NCI-H69 (cell line): ENCODE measurements at regions not wholly inside any gene's neighbourhood (a gene's known extent, or its start where the extent isn't known, plus 50 kb on each side); places are given as distances from the start of the nearest gene placed in this dataset.

Experiments
- DNase-seq: peaks from one replicate; lab custom pipeline; 2025; lab: John Stamatoyannopoulos, UW

DNA sequence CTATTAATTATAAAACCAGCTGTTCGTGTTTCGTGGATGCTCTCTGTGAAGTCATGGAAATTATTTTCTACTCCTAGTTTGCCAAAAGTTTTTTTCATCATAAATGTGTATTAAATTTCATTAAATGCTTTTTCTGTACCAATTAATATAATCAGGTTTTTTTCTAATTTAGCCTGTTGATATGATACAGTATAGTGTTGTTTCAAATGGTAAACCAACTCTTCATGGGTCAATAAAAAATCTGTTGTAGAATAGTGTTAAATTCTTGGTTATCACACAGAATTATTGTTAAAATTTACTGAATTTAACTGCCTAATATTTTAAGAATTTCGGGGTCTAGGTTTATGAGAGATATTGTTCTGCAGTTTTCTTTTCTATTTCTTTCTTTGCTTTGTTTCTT, 505.9 kb upstream of the MANEA start:
- no peak for DNase-seq

- DNase-seq, result peak; percentile 19
These were observed 498.9 kb upstream of the MANEA start for GRCh38 chr6:95078457-95078856.

GRCh38 chr6:95081231-95081630, 496.1 kb upstream of the MANEA start:
- no peak for DNase-seq

DNA sequence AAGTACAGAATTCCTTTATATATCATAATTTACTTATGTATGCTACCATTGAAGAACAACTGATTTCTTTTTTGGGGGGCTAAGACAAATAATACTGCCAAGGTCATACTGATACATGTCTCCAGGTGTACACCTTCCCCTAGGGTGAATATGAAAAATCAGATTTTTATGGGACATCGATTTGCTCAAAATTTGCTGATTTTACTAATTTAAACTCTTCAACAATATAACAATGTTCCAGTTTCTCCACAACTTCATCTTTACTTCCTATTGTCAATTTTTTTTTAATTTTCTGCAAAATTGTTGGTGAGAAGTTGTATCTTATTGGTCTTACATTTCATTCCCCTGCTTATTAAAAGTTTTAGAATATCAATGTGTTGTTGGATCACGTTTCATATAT, 495.4 kb upstream of the MANEA start:
- no peak for DNase-seq

GRCh38 chr6:95083506-95083905, 493.8 kb upstream of the MANEA start:
- no peak for DNase-seq

DNA sequence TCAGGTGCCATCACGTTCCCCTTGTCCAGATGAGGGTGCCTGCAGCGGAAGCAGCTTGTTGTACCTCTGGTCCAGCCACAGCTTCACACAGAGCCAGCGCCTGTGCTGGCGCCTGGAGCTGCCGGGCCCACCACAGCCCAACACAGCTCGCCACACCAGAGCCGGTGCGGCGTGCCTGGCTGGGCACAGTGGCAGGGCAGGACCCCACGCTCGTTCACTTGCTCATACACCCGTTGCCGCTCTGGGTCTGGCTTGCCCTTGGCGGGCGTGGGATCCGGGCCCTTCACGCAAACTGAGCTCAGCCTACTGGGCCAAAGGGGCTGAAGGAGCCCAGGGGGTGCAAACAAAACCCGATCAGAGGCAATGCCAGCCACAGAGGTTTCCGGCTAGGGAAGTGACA, 492.5 kb upstream of the MANEA start:
- no peak for DNase-seq

DNA sequence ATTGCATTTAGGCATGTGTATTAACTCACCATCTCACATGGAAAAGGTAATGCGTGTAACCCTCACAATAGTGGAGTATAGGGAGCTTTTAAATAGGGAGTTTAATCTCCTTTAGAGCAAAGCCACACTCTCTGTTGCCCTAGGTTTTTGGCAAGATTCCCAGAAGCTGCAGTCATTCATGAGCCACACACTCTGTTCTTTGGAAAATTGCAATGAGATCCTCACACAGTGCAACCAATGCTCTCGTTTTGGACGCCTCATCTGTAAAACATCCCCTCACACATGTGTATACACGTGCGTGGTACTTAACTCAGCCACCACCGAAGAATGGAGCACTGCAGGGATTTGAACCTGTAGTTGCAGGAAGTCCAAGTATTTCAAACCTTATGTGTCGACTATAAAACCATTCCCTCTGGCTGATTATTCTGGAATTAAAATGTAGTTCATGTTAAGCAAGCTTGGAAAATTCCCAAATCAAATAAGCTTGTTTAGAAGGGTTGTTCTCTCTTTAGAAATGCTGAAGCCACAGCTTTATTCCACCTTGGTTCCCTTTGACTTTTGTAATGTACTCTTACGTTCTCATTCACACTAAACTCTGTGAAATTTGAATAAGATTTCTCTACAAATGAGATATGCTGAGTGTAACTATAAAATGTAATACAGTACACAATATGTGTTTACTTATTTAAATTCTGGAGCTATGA, 489.8 kb upstream of the MANEA start:
- peak; percentile 100 for DNase-seq

GRCh38 chr6:95091823-95092436, 485.4 kb upstream of the MANEA start:
- peak; percentile 91 for DNase-seq

- DNase-seq, result no peak
These were observed 484.2 kb upstream of the MANEA start for GRCh38 chr6:95093154-95093553.

DNA sequence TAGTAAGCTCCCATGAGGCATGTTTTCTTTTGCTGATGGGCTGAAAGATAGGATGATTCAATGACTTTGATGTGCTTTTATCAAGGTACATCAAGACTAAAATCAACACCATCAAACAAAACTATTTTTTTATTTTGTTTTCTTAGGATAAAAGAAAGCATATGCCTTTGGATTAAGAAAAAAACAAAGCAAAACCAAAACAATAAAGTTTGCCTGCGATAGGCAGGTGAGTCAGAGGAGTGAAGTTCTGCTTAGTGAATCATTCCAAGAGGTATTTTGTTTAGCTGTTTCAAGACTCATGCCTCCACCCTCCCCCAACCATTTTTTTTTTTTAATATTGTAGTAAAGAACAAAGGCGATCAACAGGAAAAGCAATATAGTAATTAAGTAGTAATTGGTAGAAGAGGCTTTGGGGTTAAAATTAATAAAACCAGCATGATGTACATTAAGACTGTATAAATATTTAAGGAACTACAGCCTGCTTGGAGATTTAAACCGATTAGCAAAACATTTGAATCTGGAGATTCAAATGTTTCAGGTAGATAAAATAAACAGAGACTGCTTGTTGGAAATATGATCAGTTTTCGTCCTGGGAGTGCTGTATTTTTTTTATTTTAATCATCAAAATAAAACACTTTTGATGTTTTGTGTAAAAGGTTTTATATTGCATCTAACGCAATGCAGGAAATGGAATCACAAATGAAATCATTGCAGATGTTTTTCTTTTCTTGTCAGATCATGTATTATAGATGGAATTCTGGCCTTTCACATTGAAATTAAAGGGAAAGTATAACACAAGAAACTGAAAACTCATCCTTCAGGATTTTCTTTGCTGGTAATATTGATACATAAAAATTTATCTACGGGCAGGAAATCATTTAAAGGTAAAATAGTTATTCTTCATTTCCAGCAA, 482.3 kb upstream of the MANEA start:
- DNase-seq, result peak; percentile 68

DNA sequence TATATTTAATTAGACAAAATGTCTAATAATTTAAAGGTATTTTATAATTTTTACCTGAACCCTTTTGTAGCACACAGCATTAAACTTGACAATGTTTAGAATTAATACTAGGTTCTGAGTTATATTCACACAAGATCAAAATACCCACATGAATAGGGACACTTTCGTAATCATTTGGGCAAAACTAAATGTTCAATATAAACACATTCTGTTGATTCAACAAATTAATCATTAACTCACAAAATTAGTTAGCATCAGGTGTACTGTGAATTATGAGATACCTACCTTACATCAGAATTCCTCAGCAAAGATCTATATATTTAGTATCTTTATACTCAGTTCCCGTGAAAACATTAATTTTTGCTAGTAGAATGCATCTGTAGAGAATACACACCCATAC, 481.5 kb upstream of the MANEA start:
- no peak for DNase-seq

DNA sequence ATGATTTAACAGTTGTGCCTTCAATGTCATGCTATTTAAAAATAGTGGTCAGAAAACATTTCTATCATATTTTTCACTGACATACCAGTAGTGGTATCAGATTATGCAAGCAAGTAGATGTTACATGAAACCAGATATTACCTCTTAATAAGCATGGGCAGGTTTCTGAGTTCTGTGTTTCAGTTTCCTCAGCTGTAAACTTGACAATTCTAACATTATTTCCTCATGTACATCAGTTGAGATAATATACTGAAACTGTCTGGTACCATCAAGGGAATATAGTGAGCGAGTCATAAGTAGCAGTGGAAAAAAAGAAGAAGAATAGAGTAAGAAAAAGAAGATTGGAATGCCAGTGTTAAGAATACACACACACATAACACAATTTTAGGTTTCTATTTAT, 477.9 kb upstream of the MANEA start:
- DNase-seq, result no peak

DNA sequence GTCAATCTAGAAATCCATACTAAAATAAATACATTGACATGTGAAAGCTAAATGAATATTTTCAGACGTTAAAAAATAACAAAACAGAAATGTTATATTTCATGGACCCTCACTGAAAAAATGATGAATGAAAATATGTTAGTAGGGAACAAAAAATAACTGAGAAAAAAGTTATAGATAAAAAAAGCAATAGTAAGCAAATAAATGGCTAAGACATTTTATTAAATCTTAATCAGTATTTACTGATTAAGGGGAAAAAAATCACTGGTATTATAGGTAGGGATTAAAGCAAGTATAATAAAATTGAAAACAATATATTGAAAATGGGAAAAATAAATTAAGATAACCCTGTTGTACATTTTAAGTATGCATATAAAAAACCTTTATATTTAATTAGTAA, 468.1 kb upstream of the MANEA start:
- no peak for DNase-seq

DNA sequence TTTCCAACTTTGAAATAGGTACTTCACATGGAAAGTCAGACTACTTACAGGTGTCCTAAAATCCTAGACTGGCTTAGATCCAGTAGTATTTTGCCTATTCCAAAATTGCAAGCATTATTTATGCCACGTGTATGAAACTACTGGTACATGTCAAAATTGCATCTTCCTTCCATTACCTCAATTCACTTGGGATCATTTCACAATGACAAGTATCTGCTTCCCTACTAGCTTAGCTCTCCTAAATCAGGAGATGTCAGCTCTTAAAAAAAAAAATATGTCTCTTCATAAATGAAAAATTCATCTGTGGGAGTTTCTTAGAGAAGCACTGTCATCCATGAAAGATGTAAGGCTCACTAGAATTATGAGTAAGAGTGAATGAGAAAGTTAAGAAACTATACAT, 466.6 kb upstream of the MANEA start:
- DNase-seq, result no peak

GRCh38 chr6:95117236-95117635, 460.1 kb upstream of the MANEA start:
- DNase-seq, result no peak

DNA sequence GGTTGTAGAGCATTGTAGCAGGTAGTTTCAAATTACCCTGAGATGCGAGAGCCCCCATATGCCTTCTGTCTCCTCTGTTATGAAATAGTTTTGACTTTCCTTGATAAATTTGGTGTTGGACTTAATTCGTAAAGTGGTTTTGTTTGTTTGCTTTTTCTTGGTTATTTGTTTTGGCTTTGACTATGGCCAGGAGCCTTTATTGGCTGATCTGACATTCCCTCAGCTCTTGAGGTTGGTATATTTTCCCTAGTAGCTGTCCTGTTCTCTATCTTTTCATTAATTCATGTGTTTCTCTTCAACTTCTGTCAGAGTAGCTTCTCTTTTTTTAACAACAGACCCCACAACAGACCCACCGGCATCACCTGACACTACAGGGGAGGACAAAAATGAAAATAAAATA, 457.4 kb upstream of the MANEA start:
- no peak for DNase-seq

DNA sequence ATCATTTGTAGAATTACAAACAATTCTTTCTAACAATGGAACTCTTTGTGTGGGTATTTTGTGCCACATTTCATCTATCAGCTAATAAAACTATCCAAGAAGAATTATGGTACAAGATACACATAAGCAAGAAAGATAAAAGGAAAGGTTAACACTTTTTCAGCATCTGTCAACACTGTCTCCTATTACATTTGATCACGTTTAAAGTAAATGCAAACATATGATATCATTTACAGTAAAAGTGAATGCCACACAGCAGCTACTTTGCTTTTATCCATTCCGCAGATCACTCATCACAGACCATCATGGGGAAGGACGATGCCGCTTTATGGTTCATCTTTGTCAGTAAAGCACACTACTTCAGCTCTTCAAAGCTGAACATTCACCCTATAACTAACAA, 456.4 kb upstream of the MANEA start:
- peak; percentile 29 for DNase-seq

- no peak for DNase-seq
These were observed 450.1 kb upstream of the MANEA start for GRCh38 chr6:95127261-95127660.

DNA sequence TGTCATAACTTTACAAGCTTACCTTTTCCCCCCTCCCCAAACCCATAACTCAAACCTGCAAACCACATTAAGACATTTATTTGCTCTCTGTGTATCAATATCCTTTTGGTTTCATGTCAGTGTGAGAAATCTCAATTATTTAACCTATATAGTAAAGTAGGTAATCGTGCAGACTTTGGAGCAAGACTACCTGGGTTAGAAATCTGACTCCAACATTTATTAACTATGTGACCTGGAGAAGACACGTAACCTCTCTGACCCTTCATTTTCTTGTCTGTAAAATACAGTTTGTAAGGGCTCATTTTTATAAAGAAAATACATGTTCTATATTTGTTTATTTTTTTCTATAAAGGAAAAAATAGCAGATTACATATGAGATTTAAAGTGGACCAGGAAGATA, 448.9 kb upstream of the MANEA start:
- no peak for DNase-seq

- no peak for DNase-seq
These were observed 448.4 kb upstream of the MANEA start for GRCh38 chr6:95128947-95129346.

DNA sequence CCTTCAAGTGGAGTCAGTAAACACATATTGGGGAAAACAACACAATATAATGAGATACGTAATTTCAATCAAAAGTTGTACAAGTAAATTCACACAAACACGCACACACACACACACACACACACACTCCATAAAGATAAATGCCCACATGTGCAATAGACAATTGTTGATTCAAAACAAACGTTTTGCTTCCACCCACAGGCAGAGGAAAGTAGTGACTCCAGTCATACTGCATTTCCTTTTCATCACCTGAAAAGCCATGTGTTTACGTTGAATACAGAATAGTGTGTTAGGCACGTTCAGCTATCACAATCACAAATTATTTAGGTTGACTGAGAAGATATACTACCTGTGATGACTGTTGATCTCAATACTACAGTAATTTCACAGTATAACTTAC, 443.8 kb upstream of the MANEA start:
- peak; percentile 84 for DNase-seq

GRCh38 chr6:95135182-95135581, 442.2 kb upstream of the MANEA start:
- no peak for DNase-seq

DNA sequence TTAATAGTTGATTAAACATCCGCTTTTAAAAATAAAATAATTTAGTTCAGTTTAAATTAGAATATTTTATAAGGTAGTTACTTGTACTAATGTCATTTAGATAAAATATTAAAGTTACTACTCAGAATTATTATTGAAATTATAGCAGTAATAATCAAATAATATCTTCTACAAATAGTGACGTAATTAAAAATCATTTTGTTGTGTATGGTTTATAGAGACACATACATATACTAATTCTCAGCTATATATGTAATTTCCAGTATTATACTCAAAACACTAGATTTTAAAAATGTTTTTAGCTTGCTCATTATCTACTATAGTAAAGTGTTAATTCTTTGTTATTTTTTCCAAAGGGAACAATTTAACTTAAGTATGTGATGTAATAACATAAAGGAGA, 435.2 kb upstream of the MANEA start:
- DNase-seq, result no peak
